GM12878 (cell line): ENCODE measurements at regions not wholly inside any gene's neighbourhood (a gene's known extent, or its start where the extent isn't known, plus 50 kb on each side); places are given as distances from the start of the nearest gene placed in this dataset.

Experiments
- CHD2 ChIP-seq: IDR thresholded peaks from 2 replicates; pipeline ENCODE4 v1.6.1; 2011; ENCODE audit warnings: low read depth, low read length, improper control_type of control experiment, borderline replicate concordance
- RAD51 ChIP-seq: fragments of 450-650 bp; IDR thresholded peaks from 2 replicates; pipeline ENCODE4 v1.6.1; 2016; ENCODE audit warnings: moderate library complexity, mild to moderate bottlenecking, inconsistent platforms
- SPI1 ChIP-seq: IDR thresholded peaks from 2 replicates; pipeline ENCODE4 v1.6.1; 2011; ENCODE audit warnings: low read depth, mild to moderate bottlenecking, low read length, moderate library complexity, borderline replicate concordance; ENCODE audit not compliant: insufficient read depth
- ZNF24 ChIP-seq: fragments of 450-650 bp; IDR thresholded peaks from 2 replicates; pipeline ENCODE4 v1.6.1; 2017; ENCODE audit warnings: antibody characterized with exemption, mild to moderate bottlenecking
- ZNF274 ChIP-seq: IDR thresholded peaks from one replicate; pipeline ENCODE4 v1.8.0; 2011; ENCODE audit not compliant: insufficient read length, insufficient read depth
- ZSCAN29 ChIP-seq: fragments of 450-650 bp; IDR thresholded peaks from 2 replicates; pipeline ENCODE4 v1.6.1; 2017; ENCODE audit warnings: mild to moderate bottlenecking, moderate library complexity
- TF ChIP-seq, protein P1 (sequence below): fragments of 450-650 bp; IDR thresholded peaks from 2 replicates; pipeline ENCODE4 v1.6.1; 2017; ENCODE audit warnings: mild to moderate bottlenecking, moderate library complexity
- TF ChIP-seq, protein P2 (sequence below): IDR thresholded peaks from 2 replicates; pipeline ENCODE4 v1.6.1; 2012; ENCODE audit warnings: low read depth, low read length, improper control_type of control experiment
- TF ChIP-seq, protein P3 (sequence below): fragments of 450-650 bp; IDR thresholded peaks from 2 replicates; pipeline ENCODE4 v1.6.1; 2017; ENCODE audit warnings: low read depth, mild to moderate bottlenecking, moderate library complexity
- TF ChIP-seq, protein P4 (sequence below): fragments of 450-650 bp; IDR thresholded peaks from 2 replicates; pipeline ENCODE4 v1.6.1; 2017; ENCODE audit warnings: mild to moderate bottlenecking

DNA sequence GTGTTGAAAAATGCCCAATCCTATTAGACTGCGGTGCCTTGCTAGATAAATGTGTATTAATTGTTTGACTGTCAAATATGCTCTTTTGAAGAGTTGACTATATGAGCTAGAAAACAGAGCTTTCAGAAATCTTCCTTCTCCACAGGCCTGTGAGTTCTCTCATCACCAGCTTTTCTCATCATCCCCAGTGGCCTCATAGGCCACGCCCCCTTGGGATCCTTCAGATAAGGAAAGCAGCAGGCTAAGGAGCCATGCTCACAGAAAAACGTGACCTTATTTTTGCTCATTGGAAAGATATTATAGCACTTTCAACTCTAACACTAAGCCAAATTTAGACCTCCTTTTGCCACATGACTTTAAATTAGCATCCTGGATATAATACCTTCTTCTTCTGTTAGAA is 514.4 kb upstream of the ARRDC4 start (continued):
- TF ChIP-seq ZNF274 (no peak), SPI1 (no peak), ZSCAN29 (no peak), CHD2 (no peak), RAD51 (no peak), ZNF24 (no peak)
- TF ChIP-seq, protein P1, sequence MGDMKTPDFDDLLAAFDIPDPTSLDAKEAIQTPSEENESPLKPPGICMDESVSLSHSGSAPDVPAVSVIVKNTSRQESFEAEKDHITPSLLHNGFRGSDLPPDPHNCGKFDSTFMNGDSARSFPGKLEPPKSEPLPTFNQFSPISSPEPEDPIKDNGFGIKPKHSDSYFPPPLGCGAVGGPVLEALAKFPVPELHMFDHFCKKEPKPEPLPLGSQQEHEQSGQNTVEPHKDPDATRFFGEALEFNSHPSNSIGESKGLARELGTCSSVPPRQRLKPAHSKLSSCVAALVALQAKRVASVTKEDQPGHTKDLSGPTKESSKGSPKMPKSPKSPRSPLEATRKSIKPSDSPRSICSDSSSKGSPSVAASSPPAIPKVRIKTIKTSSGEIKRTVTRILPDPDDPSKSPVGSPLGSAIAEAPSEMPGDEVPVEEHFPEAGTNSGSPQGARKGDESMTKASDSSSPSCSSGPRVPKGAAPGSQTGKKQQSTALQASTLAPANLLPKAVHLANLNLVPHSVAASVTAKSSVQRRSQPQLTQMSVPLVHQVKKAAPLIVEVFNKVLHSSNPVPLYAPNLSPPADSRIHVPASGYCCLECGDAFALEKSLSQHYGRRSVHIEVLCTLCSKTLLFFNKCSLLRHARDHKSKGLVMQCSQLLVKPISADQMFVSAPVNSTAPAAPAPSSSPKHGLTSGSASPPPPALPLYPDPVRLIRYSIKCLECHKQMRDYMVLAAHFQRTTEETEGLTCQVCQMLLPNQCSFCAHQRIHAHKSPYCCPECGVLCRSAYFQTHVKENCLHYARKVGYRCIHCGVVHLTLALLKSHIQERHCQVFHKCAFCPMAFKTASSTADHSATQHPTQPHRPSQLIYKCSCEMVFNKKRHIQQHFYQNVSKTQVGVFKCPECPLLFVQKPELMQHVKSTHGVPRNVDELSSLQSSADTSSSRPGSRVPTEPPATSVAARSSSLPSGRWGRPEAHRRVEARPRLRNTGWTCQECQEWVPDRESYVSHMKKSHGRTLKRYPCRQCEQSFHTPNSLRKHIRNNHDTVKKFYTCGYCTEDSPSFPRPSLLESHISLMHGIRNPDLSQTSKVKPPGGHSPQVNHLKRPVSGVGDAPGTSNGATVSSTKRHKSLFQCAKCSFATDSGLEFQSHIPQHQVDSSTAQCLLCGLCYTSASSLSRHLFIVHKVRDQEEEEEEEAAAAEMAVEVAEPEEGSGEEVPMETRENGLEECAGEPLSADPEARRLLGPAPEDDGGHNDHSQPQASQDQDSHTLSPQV: no peak
- TF ChIP-seq, protein P2, sequence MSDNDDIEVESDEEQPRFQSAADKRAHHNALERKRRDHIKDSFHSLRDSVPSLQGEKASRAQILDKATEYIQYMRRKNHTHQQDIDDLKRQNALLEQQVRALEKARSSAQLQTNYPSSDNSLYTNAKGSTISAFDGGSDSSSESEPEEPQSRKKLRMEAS: no peak
- TF ChIP-seq, protein P3, sequence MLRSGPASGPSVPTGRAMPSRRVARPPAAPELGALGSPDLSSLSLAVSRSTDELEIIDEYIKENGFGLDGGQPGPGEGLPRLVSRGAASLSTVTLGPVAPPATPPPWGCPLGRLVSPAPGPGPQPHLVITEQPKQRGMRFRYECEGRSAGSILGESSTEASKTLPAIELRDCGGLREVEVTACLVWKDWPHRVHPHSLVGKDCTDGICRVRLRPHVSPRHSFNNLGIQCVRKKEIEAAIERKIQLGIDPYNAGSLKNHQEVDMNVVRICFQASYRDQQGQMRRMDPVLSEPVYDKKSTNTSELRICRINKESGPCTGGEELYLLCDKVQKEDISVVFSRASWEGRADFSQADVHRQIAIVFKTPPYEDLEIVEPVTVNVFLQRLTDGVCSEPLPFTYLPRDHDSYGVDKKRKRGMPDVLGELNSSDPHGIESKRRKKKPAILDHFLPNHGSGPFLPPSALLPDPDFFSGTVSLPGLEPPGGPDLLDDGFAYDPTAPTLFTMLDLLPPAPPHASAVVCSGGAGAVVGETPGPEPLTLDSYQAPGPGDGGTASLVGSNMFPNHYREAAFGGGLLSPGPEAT: no peak
- TF ChIP-seq, protein P4, sequence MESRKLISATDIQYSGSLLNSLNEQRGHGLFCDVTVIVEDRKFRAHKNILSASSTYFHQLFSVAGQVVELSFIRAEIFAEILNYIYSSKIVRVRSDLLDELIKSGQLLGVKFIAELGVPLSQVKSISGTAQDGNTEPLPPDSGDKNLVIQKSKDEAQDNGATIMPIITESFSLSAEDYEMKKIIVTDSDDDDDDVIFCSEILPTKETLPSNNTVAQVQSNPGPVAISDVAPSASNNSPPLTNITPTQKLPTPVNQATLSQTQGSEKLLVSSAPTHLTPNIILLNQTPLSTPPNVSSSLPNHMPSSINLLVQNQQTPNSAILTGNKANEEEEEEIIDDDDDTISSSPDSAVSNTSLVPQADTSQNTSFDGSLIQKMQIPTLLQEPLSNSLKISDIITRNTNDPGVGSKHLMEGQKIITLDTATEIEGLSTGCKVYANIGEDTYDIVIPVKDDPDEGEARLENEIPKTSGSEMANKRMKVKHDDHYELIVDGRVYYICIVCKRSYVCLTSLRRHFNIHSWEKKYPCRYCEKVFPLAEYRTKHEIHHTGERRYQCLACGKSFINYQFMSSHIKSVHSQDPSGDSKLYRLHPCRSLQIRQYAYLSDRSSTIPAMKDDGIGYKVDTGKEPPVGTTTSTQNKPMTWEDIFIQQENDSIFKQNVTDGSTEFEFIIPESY: no peak
